HepG2 (cell line): ENCODE measurements at regions not wholly inside any gene's neighbourhood (a gene's known extent, or its start where the extent isn't known, plus 50 kb on each side); places are given as distances from the start of the nearest gene placed in this dataset.

Source experiments
- ATAC-seq: fragments of 200-7000 bp; cut with Tn5 transposase; 3 replicates; pipeline ENCODE4 v1.9.1; 2020; ENCODE audit warnings: mild to moderate bottlenecking, moderate library complexity
- BruUV-seq: library from RNA; stranded (reverse); fragments of 400-500 nt; replicated peaks from 2 replicates; lab custom pipeline; 2021; lab: Mats Ljungman, UMichigan
- CTCF ChIA-PET: fragments of 300-600 bp; formaldehyde crosslinking; extraction: SDS; loops from one replicate; lab custom pipeline; 2021; ENCODE audit warnings: low total read pairs, inconsistent platforms, low intra/inter-chr PET ratio; lab: Yijun Ruan, JAX
- POLR2A ChIA-PET: fragments of 350-600 bp; sonication (Branson Sonifier 250); formaldehyde crosslinking; loops from one replicate; lab custom pipeline; 2020; ENCODE audit warnings: antibody characterized with exemption, inconsistent platforms; lab: Yijun Ruan, JAX
- DNase-seq: peaks from one replicate; pipeline ENCODE4 v3.0.0-alpha.2; 2015; ENCODE audit warnings: low spot score
- FAIRE-seq: peaks from 3 replicates; lab custom pipeline; 2011; peaks lifted over from hg19 to GRCh38; lab: Jason Lieb, UNC
- H2AFZ ChIP-seq: one replicate; pipeline ENCODE4 v1.6.1; 2011; ENCODE audit warnings: low read length, inconsistent platforms
- H3K27ac ChIP-seq: fragments of 300-600 bp; 3 replicates; pipeline ENCODE4 v1.8.0; 2011; ENCODE audit warnings: mixed run types, mild to moderate bottlenecking, mixed read lengths, low read length, inconsistent platforms; ENCODE audit not compliant: insufficient read depth; ENCODE audit errors: extremely low read length
- H3K27me3 ChIP-seq, 2 experiments: fragments of 200-600 bp in 1 of 2; 2 replicates in 1 of 2; 3 replicates in 1 of 2; pipeline versions ENCODE4 v1.6.0 to v1.8.0; 2011; ENCODE audit warnings: low read length in 2 of 2, mild to moderate bottlenecking in 2 of 2, moderate library complexity in 2 of 2, inconsistent platforms in 1 of 2; ENCODE audit not compliant: insufficient read depth in 2 of 2, control insufficient read depth in 1 of 2
- H3K36me3 ChIP-seq, 2 experiments: fragments of 200-600 bp in 1 of 2; replicated peaks in 1 of 2; 2 replicates in 1 of 2; 3 replicates in 1 of 2; pipeline versions ENCODE4 v1.5.1 to v1.8.0; 2011; ENCODE audit warnings: low read length in 2 of 2, inconsistent platforms in 1 of 2; ENCODE audit not compliant: insufficient read depth in 2 of 2, control insufficient read depth in 1 of 2
- H3K4me1 ChIP-seq: 2 replicates; pipeline ENCODE4 v1.5.1; 2012; ENCODE audit warnings: low read length, inconsistent platforms; ENCODE audit not compliant: insufficient read depth
- H3K4me2 ChIP-seq: 2 replicates; pipeline ENCODE4 v1.6.0; 2011; ENCODE audit warnings: low read depth, low read length, inconsistent platforms
- H3K4me3 ChIP-seq, 3 experiments: fragments of 200-600 bp in 1 of 3; sonication (generic), shearing (Covaris generic) in 1 of 3; replicated peaks in 1 of 3; 2 replicates each; pipeline ENCODE4 v1.5.1; 2011 to 2016; ENCODE audit warnings: low read length in 3 of 3, inconsistent platforms in 2 of 3, low read depth in 2 of 3, mild to moderate bottlenecking in 2 of 3, control low read depth in 1 of 3, mixed read lengths in 1 of 3; ENCODE audit not compliant: insufficient read depth in 1 of 3
- H3K79me2 ChIP-seq: one replicate; pipeline ENCODE4 v1.6.1; 2011; ENCODE audit warnings: low read length, inconsistent platforms; ENCODE audit not compliant: insufficient read depth
- H3K9ac ChIP-seq: 2 replicates; pipeline ENCODE4 v1.6.0; 2011; ENCODE audit warnings: mild to moderate bottlenecking, low read depth, low read length, inconsistent platforms; ENCODE audit not compliant: insufficient read depth
- H3K9me3 ChIP-seq: 2 replicates; pipeline ENCODE4 v1.5.1; 2012; ENCODE audit warnings: mild to moderate bottlenecking, low read length
- H4K20me1 ChIP-seq: 2 replicates; pipeline ENCODE4 v1.6.0; 2011; ENCODE audit warnings: inconsistent platforms, mild to moderate bottlenecking, low read length, moderate library complexity; ENCODE audit not compliant: insufficient read depth
- ZNF605 ChIP-seq: sonication (generic); formaldehyde crosslinking; IDR thresholded peaks from 2 replicates; pipeline ENCODE4 v1.8.0; 2022; ENCODE audit warnings: mild to moderate bottlenecking, missing genetic modification reagents
- ZNF629 ChIP-seq: sonication (generic); formaldehyde crosslinking; conservative IDR thresholded peaks from 2 replicates; pipeline ENCODE4 v1.5.0; 2020; ENCODE audit warnings: missing genetic modification reagents
- WGBS: methylation state at CpG from one replicate; pipeline ENCODE4 v1.1.6; 2017; ENCODE audit warnings: low lambda C conversion rate; 5-methylcytosine and 5-hydroxymethylcytosine counted together
- in situ Hi-C: cut with HindIII; loops from 2 replicates; pipeline ENCODE4 v1.10.0; 2017; ENCODE audit warnings: low pct_unique_long_range_greater_than_20kb; ENCODE audit not compliant: extremely low pct_ligation_motif_present
- intact Hi-C: fragments of 100-400 bp; cut with micrococcal nuclease; formaldehyde crosslinking; loops from one replicate; pipeline ENCODE4 v1.10.0; 2022; ENCODE audit not compliant: unreplicated experiment
- TF ChIP-seq, protein P1 (sequence below): sonication (generic); formaldehyde crosslinking; IDR thresholded peaks from 2 replicates; pipeline ENCODE4 v1.5.1; 2020; ENCODE audit warnings: mild to moderate bottlenecking, missing genetic modification reagents, borderline replicate concordance
- TF ChIP-seq, protein P2 (sequence below): sonication (generic); formaldehyde crosslinking; IDR thresholded peaks from 2 replicates; pipeline ENCODE4 v1.4.0; 2020; ENCODE audit warnings: missing genetic modification reagents
- TF ChIP-seq, protein P3 (sequence below): sonication (generic); formaldehyde crosslinking; IDR thresholded peaks from 2 replicates; pipeline ENCODE4 v1.4.0; 2020; ENCODE audit warnings: mild to moderate bottlenecking, missing genetic modification reagents

DNA sequence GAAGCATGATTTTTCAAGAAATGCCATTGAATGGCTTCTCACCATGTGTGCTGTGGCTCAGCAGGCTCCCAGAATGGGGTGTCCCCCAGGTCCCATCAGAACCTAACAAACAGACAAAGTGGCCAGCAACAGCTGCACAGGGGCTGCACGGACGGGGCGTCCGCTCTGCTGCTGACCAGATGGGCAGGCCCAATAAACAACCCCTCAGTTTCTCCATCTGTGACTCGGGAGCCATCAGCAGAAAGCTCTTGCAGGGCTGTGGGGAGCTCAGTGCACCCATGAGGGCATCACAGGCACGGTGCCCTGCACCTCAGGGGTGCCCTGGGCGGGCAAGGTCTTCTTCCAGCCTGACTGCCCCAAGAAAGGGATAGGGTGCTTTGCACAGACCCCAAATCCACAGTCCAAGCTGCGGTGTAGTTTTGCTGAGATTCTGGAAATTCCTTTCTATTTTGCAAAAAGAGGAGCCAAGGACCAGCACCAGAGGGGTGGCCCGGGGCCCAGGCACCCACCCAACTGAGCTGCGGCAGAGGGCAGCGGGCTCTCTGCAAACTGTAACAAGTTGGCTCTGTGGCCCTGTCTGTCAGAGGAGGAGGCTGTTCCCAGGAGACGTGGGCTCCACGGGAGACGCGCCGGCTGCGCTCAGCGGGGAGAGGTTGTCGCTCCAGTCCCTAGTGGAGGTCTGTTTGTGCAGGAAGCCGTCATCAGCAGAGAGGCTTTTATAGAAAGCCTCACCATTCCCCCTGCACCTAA is 138.7 kb upstream of the PPP1R26 start (continued):
- TF ChIP-seq, protein P1, sequence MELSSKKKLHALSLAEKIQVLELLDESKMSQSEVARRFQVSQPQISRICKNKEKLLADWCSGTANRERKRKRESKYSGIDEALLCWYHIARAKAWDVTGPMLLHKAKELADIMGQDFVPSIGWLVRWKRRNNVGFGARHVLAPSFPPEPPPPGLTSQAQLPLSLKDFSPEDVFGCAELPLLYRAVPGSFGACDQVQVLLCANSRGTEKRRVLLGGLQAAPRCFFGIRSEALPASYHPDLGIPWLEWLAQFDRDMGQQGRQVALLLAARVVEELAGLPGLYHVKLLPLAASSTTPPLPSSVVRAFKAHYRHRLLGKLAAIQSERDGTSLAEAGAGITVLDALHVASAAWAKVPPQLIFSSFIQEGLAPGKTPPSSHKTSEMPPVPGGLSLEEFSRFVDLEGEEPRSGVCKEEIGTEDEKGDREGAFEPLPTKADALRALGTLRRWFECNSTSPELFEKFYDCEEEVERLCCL (CRISPR knock-in tag) = no peak
- TF ChIP-seq, protein P2, sequence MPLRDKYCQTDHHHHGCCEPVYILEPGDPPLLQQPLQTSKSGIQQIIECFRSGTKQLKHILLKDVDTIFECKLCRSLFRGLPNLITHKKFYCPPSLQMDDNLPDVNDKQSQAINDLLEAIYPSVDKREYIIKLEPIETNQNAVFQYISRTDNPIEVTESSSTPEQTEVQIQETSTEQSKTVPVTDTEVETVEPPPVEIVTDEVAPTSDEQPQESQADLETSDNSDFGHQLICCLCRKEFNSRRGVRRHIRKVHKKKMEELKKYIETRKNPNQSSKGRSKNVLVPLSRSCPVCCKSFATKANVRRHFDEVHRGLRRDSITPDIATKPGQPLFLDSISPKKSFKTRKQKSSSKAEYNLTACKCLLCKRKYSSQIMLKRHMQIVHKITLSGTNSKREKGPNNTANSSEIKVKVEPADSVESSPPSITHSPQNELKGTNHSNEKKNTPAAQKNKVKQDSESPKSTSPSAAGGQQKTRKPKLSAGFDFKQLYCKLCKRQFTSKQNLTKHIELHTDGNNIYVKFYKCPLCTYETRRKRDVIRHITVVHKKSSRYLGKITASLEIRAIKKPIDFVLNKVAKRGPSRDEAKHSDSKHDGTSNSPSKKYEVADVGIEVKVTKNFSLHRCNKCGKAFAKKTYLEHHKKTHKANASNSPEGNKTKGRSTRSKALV (CRISPR knock-in tag) = no peak
- no peak for TF ChIP-seq ZNF605 (CRISPR knock-in tag)
- TF ChIP-seq, all 625 proteins: peak for 0

DNA sequence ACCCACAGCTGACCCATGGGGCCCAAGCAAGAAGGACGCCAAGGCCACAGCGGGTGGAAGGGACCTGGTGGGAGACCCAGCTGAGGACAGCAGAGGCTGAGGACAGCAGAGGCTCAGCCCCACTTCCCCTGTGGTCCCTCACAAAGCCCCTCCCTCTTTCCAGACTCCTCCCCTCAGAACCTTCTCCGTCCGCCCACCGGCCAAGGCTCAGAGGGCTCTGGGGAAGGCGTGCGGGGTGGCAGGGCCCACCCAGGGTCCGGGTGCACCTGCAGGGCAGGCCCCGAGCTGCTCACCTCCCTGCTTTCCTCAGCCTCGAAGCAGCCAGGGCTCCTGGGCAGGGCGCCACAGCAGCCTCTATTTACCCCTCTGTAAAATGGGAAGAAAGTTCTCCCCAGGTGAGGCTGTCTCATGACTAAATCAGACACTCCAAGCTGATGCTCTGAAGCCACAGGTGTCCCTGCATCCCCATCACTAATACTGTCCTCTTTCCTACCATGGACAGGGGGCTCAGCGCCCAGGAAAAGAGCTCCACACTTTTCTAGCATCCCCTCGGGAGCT is 137.9 kb upstream of the PPP1R26 start:
- WGBS = 0% methylated on average over 3 of the region's 13 CpGs
- CTCF ChIA-PET = interaction anchor here (3.8 kb wide), 1 partner anchor 255 kb away, joined by 38 read pairs; the partner anchor contains the start of gene OLFM1
- Histone ChIP-seq H2AFZ (no peak overlapping the region), H3K27ac (no peak overlapping the region), H3K4me1 (no peaks in the 10 kb centered on the region), H4K20me1 (peaks cover 8% of the 10 kb centered on the region; the same call in 1 of the 2 replicates), H3K9me3 (no peaks in the 10 kb centered on the region), H3K4me2 (no peak overlapping the region), H3K79me2 (no peaks in the 10 kb centered on the region), H3K36me3 (no peaks in the 10 kb centered on the region), H3K27me3 (peaks cover 15 to 67% of the 10 kb centered on the region in 2 experiments), H3K4me3 (no peak overlapping the region), H3K9ac (no peak overlapping the region)
- DNase-seq (no peak), FAIRE-seq (no peak), ATAC-seq (no peak)
- BruUV-seq = no TSS peak
- POLR2A ChIA-PET = no interaction called here
- in situ Hi-C loops = no loop called here
- TF ChIP-seq, protein P3, sequence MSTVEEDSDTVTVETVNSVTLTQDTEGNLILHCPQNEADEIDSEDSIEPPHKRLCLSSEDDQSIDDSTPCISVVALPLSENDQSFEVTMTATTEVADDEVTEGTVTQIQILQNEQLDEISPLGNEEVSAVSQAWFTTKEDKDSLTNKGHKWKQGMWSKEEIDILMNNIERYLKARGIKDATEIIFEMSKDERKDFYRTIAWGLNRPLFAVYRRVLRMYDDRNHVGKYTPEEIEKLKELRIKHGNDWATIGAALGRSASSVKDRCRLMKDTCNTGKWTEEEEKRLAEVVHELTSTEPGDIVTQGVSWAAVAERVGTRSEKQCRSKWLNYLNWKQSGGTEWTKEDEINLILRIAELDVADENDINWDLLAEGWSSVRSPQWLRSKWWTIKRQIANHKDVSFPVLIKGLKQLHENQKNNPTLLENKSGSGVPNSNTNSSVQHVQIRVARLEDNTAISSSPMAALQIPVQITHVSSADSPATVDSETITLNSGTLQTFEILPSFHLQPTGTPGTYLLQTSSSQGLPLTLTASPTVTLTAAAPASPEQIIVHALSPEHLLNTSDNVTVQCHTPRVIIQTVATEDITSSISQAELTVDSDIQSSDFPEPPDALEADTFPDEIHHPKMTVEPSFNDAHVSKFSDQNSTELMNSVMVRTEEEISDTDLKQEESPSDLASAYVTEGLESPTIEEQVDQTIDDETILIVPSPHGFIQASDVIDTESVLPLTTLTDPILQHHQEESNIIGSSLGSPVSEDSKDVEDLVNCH (CRISPR knock-in tag) = no peak
- TF ChIP-seq ZNF629 (CRISPR knock-in tag) = peak; percentile 55
- intact Hi-C loops = no loop called here
